Heart left ventricle (tissue), 13 donors: ENCODE measurements at regions not wholly inside any gene's neighbourhood (a gene's known extent, or its start where the extent isn't known, plus 50 kb on each side); places are given as distances from the start of the nearest gene placed in this dataset.

ENCODE experiments used
- POLR2A ChIP-seq, 2 donors: fragments of 450-650 bp; IDR thresholded peaks; one replicate each; pipeline ENCODE4 v1.6.1; 2017; ENCODE audit warnings: antibody characterized with exemption in 2 of 2, mild to moderate bottlenecking in 2 of 2, moderate library complexity in 2 of 2
- TF ChIP-seq, protein P1 (sequence below), 12 donors: fragments of 200-600 bp; sonication (generic) in 4 of 12; IDR thresholded peaks; one replicate each; pipeline versions ENCODE4 v1.5.0 to v1.8.0; 2018 to 2022; ENCODE audit warnings: antibody characterized with exemption in 12 of 12, mild to moderate bottlenecking in 5 of 12
- donor health status: ischemic (EF 13 %, LVEDD 7.1; RV severe dilation, severe dysfunction).
- donor health status: DM: no; HTN: yes; CAD: no.
- donor health status: DM: no; HTN: no; CAD: no.
- donor health status: ischemic (EF 25% LVEDD 6.9; RV normal size, moderate dysfunction).
- donor health status: ischemic (EF 25% LVEDD 5.7; RV mildly dilated, moderate dysfunction).
- donor health status: ischemic (EF 35%, LVEDD 5.7; RV mildly dilated, moderate dysfunction).
- donor health status: nonischemic (EF 11% LVEDD 7.7; RV severe dilation, severe dysfunction).
- donor health status: DM: yes; HTN: yes; CAD: no.
- donor health status: PGD.
- donor health status: ischemic (EF 29% LVEDD 5.4; RV normal size, mild dysfunction).
- donor health status: nonischemic (EF 23%, LVEDD 6.1; RV moderate dilation, normal function).

DNA sequence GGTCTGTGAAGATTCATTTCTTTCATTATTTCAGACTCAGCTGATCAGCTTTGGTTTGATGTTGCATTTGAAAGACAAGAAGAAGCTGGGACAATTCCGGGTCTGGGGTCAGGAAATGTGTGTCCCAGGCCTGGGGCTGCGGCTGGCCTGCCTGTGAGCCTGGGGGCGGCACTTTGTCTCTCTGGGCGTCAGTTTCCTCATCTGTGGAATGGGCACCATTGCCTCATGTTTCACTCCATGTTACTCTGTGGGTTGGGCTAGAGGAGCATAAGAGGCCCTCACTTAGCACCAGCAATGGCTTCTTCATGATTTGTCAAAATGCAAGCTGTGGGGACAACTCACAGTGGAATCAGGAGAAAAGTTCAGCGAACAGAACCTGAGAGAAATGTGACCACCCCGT, 570.1 kb downstream of the VRK1 start:
- TF ChIP-seq, protein P1, sequence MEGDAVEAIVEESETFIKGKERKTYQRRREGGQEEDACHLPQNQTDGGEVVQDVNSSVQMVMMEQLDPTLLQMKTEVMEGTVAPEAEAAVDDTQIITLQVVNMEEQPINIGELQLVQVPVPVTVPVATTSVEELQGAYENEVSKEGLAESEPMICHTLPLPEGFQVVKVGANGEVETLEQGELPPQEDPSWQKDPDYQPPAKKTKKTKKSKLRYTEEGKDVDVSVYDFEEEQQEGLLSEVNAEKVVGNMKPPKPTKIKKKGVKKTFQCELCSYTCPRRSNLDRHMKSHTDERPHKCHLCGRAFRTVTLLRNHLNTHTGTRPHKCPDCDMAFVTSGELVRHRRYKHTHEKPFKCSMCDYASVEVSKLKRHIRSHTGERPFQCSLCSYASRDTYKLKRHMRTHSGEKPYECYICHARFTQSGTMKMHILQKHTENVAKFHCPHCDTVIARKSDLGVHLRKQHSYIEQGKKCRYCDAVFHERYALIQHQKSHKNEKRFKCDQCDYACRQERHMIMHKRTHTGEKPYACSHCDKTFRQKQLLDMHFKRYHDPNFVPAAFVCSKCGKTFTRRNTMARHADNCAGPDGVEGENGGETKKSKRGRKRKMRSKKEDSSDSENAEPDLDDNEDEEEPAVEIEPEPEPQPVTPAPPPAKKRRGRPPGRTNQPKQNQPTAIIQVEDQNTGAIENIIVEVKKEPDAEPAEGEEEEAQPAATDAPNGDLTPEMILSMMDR (IDR thresholded peaks at IDR 0.05), result no peak
- TF ChIP-seq POLR2A (IDR thresholded peaks at IDR 0.05), result no peak
